ENCODE measurements at regions not wholly inside any gene's neighbourhood (a gene's known extent, or its start where the extent isn't known, plus 50 kb on each side); places are given as distances from the start of the nearest gene placed in this dataset.
"Not testable (repeated sequence)": the region's sequence is repeated elsewhere in the genome, so short reads cannot be mapped to it uniquely, and the experiment has no call there.

GRCh38 chr5:82635561-82636288, 357.6 kb upstream of the RPS23 start:
- no peak for TF ChIP-seq CTCF (IDR thresholded peaks at IDR 0.05; ENCODE audit: insufficient read depth, missing control alignments)
- DNase-seq (ENCODE audit: insufficient read length, low spot score), result no peak
- FAIRE-seq, result no peak

- no peak for TF ChIP-seq CTCF (IDR thresholded peaks at IDR 0.05; ENCODE audit: insufficient read depth, missing control alignments)
- DNase-seq (ENCODE audit: insufficient read length, low spot score) (no peak), FAIRE-seq (no peak)
Measured at GRCh38 chr5:82628364-82628910, 350.3 kb upstream of the RPS23 start.

GRCh38 chr5:82626905-82627591, 348.9 kb upstream of the RPS23 start:
- DNase-seq (ENCODE audit: insufficient read length, low spot score); FAIRE-seq: not testable (repeated sequence)

DNA sequence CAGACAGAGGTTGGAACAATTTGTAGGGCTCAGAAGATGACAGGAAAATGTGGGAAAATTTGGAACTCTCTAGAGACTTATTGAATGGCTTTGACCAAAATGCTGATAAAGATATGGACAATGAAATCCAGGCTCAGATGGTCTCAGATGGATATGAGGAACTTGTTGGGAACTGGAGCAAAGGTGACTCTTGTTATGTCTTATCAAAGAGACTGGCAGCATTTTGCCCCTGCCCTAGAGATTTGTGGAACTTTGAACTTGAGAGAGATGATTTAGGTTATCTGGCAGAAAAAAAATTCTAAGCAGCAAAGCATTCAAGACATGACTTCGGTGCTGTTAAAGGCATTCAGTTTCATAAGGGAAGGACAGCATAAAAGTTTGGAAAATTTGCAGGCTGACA, 347.9 kb upstream of the RPS23 start:
- not testable (repeated sequence) for FAIRE-seq; DNase-seq (ENCODE audit: insufficient read length, low spot score)

- FAIRE-seq, result no peak
- TF ChIP-seq CTCF (IDR thresholded peaks at IDR 0.05; ENCODE audit: insufficient read depth, missing control alignments), result no peak
- no peak for DNase-seq (ENCODE audit: insufficient read length, low spot score)
Measured at GRCh38 chr5:82624062-82624461, 345.9 kb upstream of the RPS23 start.

- DNase-seq (ENCODE audit: insufficient read length, low spot score) (no peak), FAIRE-seq (no peak)
- no peak for TF ChIP-seq CTCF (IDR thresholded peaks at IDR 0.05; ENCODE audit: insufficient read depth, missing control alignments)
Measured at GRCh38 chr5:82622711-82623514, 344.8 kb upstream of the RPS23 start.

DNA sequence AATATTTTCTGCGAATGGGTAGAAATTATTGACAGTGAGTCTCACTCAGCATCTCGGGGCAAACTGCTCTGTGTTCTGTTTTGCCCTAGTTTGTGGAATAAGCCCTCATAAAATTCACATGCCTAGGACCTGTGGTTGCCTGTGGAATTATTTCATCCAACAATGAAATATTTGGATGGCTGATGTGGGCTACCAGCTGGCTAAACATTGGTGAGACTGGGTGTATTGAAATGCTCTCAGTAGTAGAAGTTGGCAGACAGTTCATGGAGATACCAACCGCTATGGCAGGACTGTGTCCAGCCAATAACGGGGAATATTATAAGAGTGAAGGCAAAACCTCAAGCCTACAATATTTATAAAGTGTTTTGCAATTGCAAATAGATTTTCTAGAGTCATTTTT, 344.1 kb upstream of the RPS23 start:
- TF ChIP-seq CTCF (IDR thresholded peaks at IDR 0.05; ENCODE audit: insufficient read depth, missing control alignments), result no peak
- FAIRE-seq (no peak), DNase-seq (ENCODE audit: insufficient read length, low spot score) (no peak)
